ENCODE measurements at regions not wholly inside any gene's neighbourhood (a gene's known extent, or its start where the extent isn't known, plus 50 kb on each side); places are given as distances from the start of the nearest gene placed in this dataset.
"Not testable (repeated sequence)": the region's sequence is repeated elsewhere in the genome, so short reads cannot be mapped to it uniquely, and the experiment has no call there.

DNA sequence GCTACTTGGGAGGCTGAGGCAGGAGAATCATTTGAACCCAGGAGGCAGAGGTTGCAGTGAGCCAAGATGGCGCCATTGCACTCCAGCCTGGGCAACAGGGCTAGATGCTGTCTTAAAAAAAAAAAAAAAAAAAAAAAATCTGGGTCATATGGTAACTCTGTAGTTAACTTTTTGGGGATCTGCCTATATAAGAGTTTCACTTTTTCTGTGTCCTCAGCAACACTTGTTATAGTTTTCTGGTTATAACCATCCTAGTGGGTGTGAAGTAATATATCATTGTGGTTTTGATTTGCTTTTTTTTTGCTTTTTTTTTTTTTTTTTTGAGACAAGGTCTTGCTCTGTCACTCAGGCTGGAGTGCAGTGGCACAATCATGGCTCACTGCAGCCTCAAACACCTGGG lies 54.3 kb upstream of the SHB start:
- DNase-seq (ENCODE audit: low spot score), result not testable (repeated sequence)

DNA sequence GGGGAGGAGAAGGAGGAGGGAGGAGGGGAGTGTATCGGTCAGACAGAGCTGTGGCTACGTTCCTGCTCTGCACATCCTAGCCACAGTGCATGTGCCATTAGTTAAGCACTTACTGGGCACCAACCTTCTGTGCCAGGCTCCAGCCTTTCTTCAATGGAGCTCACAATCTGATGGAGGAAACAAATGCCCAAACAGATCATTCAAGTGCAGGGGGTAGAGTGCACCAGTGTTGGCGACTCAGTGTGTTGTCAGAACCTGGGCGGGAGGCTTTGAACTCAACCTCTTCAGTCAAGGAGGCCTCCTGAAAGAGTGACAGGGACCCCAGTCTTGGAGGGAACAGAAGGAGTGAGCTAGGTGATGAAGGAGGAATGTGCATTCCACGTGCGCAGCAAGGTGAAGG lies 51.9 kb upstream of the SHB start:
- no peak for DNase-seq (ENCODE audit: low spot score)

DNA sequence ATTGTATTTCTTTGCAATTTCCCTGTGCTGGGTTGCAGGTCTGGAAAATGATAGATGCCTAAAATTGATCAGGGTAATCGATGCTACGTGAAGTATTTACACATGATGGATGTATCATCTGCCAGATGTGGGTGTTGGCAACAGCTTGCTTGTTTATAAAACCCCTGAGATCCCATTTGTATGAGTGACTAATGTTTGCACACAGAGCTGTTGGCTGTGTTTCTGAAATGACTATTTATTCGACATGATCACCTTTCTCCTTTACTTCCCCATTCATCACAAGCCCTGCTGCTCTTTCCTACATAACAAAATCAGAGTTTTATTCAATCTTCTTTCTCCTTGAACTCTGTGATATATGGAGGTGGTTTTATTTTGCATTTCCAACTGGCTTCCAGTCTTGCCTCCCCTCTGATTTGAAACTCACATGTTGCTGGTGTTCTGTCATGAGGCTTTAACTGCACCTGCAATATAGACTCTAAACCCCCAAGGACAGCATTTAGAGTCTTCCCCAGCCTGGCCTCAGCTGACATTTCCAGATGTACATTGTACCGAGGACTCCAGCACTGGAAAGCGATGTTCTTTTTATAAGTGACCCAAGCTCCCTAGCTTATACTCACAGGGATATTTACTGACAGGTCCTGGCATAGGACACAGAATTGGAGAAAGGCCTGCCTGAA lies 50.7 kb upstream of the SHB start:
- DNase-seq (ENCODE audit: low spot score), result no peak

DNA sequence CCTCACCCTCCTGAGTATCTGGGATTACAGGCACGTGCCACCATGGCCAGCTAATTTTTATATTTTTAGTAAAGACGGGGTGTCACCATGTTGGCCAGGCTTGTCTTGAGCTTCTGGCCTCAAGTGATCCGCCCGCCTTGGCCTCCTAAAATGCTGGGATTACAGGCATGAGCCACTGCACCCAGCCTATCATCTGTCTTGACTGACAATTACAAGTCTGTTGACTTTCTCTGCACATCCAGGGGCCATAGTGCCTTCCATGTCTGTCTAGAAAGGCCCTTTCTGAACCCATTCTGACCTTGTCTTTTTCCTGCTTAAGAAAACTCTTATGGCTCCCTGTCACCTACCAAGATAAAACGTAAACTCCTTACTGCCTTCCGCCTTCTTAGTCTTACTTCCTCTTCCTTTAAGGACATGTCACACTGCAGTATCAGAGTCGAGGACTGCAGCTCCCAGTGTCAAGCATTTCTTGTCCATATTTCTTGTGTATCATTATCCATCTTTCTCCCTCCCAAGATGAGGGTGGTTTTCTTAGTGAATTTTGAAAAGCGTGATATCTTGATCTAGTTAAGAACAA lies 49.9 kb upstream of the SHB start:
- DNase-seq (ENCODE audit: low spot score), result no peak

Measured in COLO829 (cell line).